Bronchial epithelial cell (primary cell): ENCODE measurements at regions not wholly inside any gene's neighbourhood (a gene's known extent, or its start where the extent isn't known, plus 50 kb on each side); places are given as distances from the start of the nearest gene placed in this dataset.

Source experiments
- DNase-seq: peaks from one replicate; pipeline ENCODE4 v3.0.0-alpha.2; 2010; ENCODE audit warnings: low read depth
- FAIRE-seq: peaks from 2 replicates; lab custom pipeline; 2011; peaks lifted over from hg19 to GRCh38; lab: Jason Lieb, UNC
- H3K27me3 ChIP-seq: 2 replicates; pipeline ENCODE4 v1.5.1; 2011; ENCODE audit warnings: low read length; ENCODE audit not compliant: control insufficient read depth, insufficient read depth
- H3K36me3 ChIP-seq: 2 replicates; pipeline ENCODE4 v1.5.1; 2011; ENCODE audit warnings: low read length; ENCODE audit not compliant: control insufficient read depth, insufficient read depth
- H3K4me3 ChIP-seq: 2 replicates; pipeline ENCODE4 v1.5.1; 2011; ENCODE audit warnings: mild to moderate bottlenecking, low read depth, low read length, control low read depth
- CTCF ChIP-seq: IDR thresholded peaks from 2 replicates; pipeline ENCODE4 v1.5.1; 2011; ENCODE audit warnings: mild to moderate bottlenecking, moderate library complexity, low read length, control low read depth, inconsistent platforms; ENCODE audit not compliant: insufficient read depth, severe bottlenecking

GRCh38 chr13:42466123-42466522, 107.8 kb upstream of the TNFSF11 start:
- FAIRE-seq (no peak), DNase-seq (no peak)
- H3K4me3 ChIP-seq: no peak overlapping the region
- H3K36me3 ChIP-seq: no peaks in the 10 kb centered on the region
- no peak for TF ChIP-seq CTCF
- no peaks in the 10 kb centered on the region for H3K27me3 ChIP-seq

- no peak for DNase-seq
- Histone ChIP-seq H3K27me3 (no peaks in the 10 kb centered on the region), H3K36me3 (no peaks in the 10 kb centered on the region), H3K4me3 (no peak overlapping the region)
- FAIRE-seq: no peak
- no peak for TF ChIP-seq CTCF
Observed at GRCh38 chr13:42466609-42467008, 107.3 kb upstream of the TNFSF11 start.

GRCh38 chr13:42474954-42475353, 99.0 kb upstream of the TNFSF11 start:
- TF ChIP-seq CTCF: no peak
- Histone ChIP-seq H3K27me3 (no peaks in the 10 kb centered on the region), H3K36me3 (no peaks in the 10 kb centered on the region), H3K4me3 (no peak overlapping the region)
- DNase-seq: no peak
- FAIRE-seq: peak; percentile 23

GRCh38 chr13:42477596-42478190, 96.3 kb upstream of the TNFSF11 start:
- DNase-seq: no peak
- FAIRE-seq: no peak

GRCh38 chr13:42478531-42479156, 95.3 kb upstream of the TNFSF11 start:
- TF ChIP-seq CTCF: peak; percentile 64
- no peaks in the 10 kb centered on the region for H3K36me3 ChIP-seq
- DNase-seq: peak; percentile 44
- H3K27me3 ChIP-seq: no peaks in the 10 kb centered on the region
- FAIRE-seq: no peak
- no peak overlapping the region for H3K4me3 ChIP-seq

More at GRCh38 chr13:42477596-42478190, 96.3 kb upstream of the TNFSF11 start:
- H3K36me3 ChIP-seq: no peaks in the 10 kb centered on the region
- TF ChIP-seq CTCF: no peak
- H3K4me3 ChIP-seq: no peak overlapping the region
- H3K27me3 ChIP-seq: no peaks in the 10 kb centered on the region
